Muscle layer of duodenum (tissue), 2 donors: ENCODE measurements at regions not wholly inside any gene's neighbourhood (a gene's known extent, or its start where the extent isn't known, plus 50 kb on each side); places are given as distances from the start of the nearest gene placed in this dataset.
A peak's percentile ranks its signal among the peaks of the same experiment; 100 is the strongest.

ENCODE experiments used
- H3K27ac ChIP-seq: one replicate; pipeline ENCODE4 v1.7.0; 2013; ENCODE audit warnings: mild to moderate bottlenecking, low read length
- H3K27me3 ChIP-seq: one replicate; pipeline ENCODE4 v1.7.0; 2013; ENCODE audit warnings: low read depth, mild to moderate bottlenecking, control low read depth, low read length
- H3K36me3 ChIP-seq, 2 donors: one replicate each; pipeline ENCODE4 v1.7.0; 2013; ENCODE audit warnings: low read length in 2 of 2, control low read depth in 1 of 2, mild to moderate bottlenecking in 1 of 2; ENCODE audit not compliant: insufficient read depth in 2 of 2, control insufficient read depth in 1 of 2
- H3K4me1 ChIP-seq, 2 donors: one replicate each; pipeline ENCODE4 v1.7.0; 2013; ENCODE audit warnings: low read length in 2 of 2, mild to moderate bottlenecking in 2 of 2, control low read depth in 1 of 2, moderate library complexity in 1 of 2; ENCODE audit not compliant: insufficient read depth in 2 of 2, control insufficient read depth in 1 of 2
- H3K4me3 ChIP-seq, 2 donors: one replicate each; pipeline ENCODE4 v1.7.0; 2013; ENCODE audit warnings: low read length in 2 of 2, low read depth in 1 of 2, mild to moderate bottlenecking in 1 of 2
- H3K9me3 ChIP-seq, 2 donors: one replicate each; pipeline ENCODE4 v1.7.0; 2013; ENCODE audit warnings: low read length in 2 of 2, control low read depth in 1 of 2, mild to moderate bottlenecking in 1 of 2; ENCODE audit not compliant: control insufficient read depth in 1 of 2
- donor health status: healthy.

- Histone ChIP-seq H3K27ac (no peak overlapping the region), H3K4me1 (no peaks in the 10 kb centered on the region), H3K4me3 (no peak overlapping the region), H3K9me3 (peaks cover 0 to 7% of the 10 kb centered on the region in 2 donors), H3K27me3 (no peaks in the 10 kb centered on the region), H3K36me3 (no peaks in the 10 kb centered on the region)
Observed at GRCh38 chr9:27712806-27713205, 139.5 kb upstream of the C9orf72 start.

- Histone ChIP-seq H3K4me3 (no peak overlapping the region), H3K9me3 (peaks cover 0 to 2% of the 10 kb centered on the region in 2 donors), H3K4me1 (no peaks in the 10 kb centered on the region), H3K27ac (no peak overlapping the region), H3K27me3 (no peaks in the 10 kb centered on the region), H3K36me3 (no peaks in the 10 kb centered on the region)
Observed at GRCh38 chr9:27714388-27714787, 141.1 kb upstream of the C9orf72 start.

GRCh38 chr9:27715651-27716050 lies 142.4 kb upstream of the C9orf72 start:
- H3K4me3 ChIP-seq: no peak overlapping the region
- no peak overlapping the region for H3K27ac ChIP-seq
- H3K36me3 ChIP-seq: no peaks in the 10 kb centered on the region
- no peaks in the 10 kb centered on the region for H3K9me3 ChIP-seq
- H3K27me3 ChIP-seq: no peaks in the 10 kb centered on the region
- H3K4me1 ChIP-seq: no peaks in the 10 kb centered on the region

- Histone ChIP-seq H3K4me1 (no peaks in the 10 kb centered on the region), H3K27me3 (no peaks in the 10 kb centered on the region), H3K9me3 (no peaks in the 10 kb centered on the region), H3K36me3 (no peaks in the 10 kb centered on the region), H3K27ac (no peak overlapping the region), H3K4me3 (no peak overlapping the region)
Observed at GRCh38 chr9:27717991-27718390, 144.7 kb upstream of the C9orf72 start.

- H3K36me3 ChIP-seq: no peaks in the 10 kb centered on the region
- no peaks in the 10 kb centered on the region for H3K4me1 ChIP-seq
- H3K27me3 ChIP-seq: no peaks in the 10 kb centered on the region
- no peaks in the 10 kb centered on the region for H3K9me3 ChIP-seq
- H3K27ac ChIP-seq: no peak overlapping the region
- no peak overlapping the region for H3K4me3 ChIP-seq
Observed at GRCh38 chr9:27719711-27720110, 146.4 kb upstream of the C9orf72 start.

GRCh38 chr9:27722866-27723265 lies 149.6 kb upstream of the C9orf72 start:
- H3K4me1 ChIP-seq: peaks cover 0 to 5% of the 10 kb centered on the region in 2 donors
- no peaks in the 10 kb centered on the region for H3K36me3 ChIP-seq
- H3K9me3 ChIP-seq: no peaks in the 10 kb centered on the region
- no peaks in the 10 kb centered on the region for H3K27me3 ChIP-seq
- H3K4me3 ChIP-seq: no peak overlapping the region
- no peak overlapping the region for H3K27ac ChIP-seq

- H3K4me1 ChIP-seq: peaks cover 0 to 5% of the 10 kb centered on the region in 2 donors
- no peaks in the 10 kb centered on the region for H3K27me3 ChIP-seq
- no peaks in the 10 kb centered on the region for H3K36me3 ChIP-seq
- peak overlapping the region; percentile 23 to 30 for H3K4me3 ChIP-seq
- no peak overlapping the region for H3K27ac ChIP-seq
- H3K9me3 ChIP-seq: no peaks in the 10 kb centered on the region
Observed at GRCh38 chr9:27726244-27727081, 153.2 kb upstream of the C9orf72 start.

GRCh38 chr9:27732494-27732893 lies 159.2 kb upstream of the C9orf72 start:
- Histone ChIP-seq H3K4me1 (no peaks in the 10 kb centered on the region), H3K36me3 (no peaks in the 10 kb centered on the region), H3K4me3 (no peak overlapping the region), H3K27me3 (no peaks in the 10 kb centered on the region), H3K27ac (no peak overlapping the region), H3K9me3 (peaks cover 0 to 3% of the 10 kb centered on the region in 2 donors)

- no peak overlapping the region for H3K4me3 ChIP-seq
- H3K27me3 ChIP-seq: no peaks in the 10 kb centered on the region
- no peak overlapping the region for H3K27ac ChIP-seq
- H3K36me3 ChIP-seq: no peaks in the 10 kb centered on the region
- H3K9me3 ChIP-seq: peaks cover 0 to 8% of the 10 kb centered on the region in 2 donors
- no peaks in the 10 kb centered on the region for H3K4me1 ChIP-seq
Observed at GRCh38 chr9:27743490-27743889, 170.2 kb upstream of the C9orf72 start.

- H3K9me3 ChIP-seq: no peaks in the 10 kb centered on the region
- H3K4me3 ChIP-seq: no peak overlapping the region
- H3K36me3 ChIP-seq: no peaks in the 10 kb centered on the region
- no peaks in the 10 kb centered on the region for H3K27me3 ChIP-seq
- no peak overlapping the region for H3K27ac ChIP-seq
- no peaks in the 10 kb centered on the region for H3K4me1 ChIP-seq
Observed at GRCh38 chr9:27747450-27747849, 174.2 kb upstream of the C9orf72 start.

- no peaks in the 10 kb centered on the region for H3K36me3 ChIP-seq
- H3K4me3 ChIP-seq: no peak overlapping the region
Observed at GRCh38 chr9:27749838-27750237, 176.6 kb upstream of the C9orf72 start.

GRCh38 chr9:27750566-27750965 lies 177.3 kb upstream of the C9orf72 start:
- no peaks in the 10 kb centered on the region for H3K27me3 ChIP-seq
- H3K4me1 ChIP-seq: no peaks in the 10 kb centered on the region
- no peak overlapping the region for H3K27ac ChIP-seq
- no peaks in the 10 kb centered on the region for H3K9me3 ChIP-seq
- no peaks in the 10 kb centered on the region for H3K36me3 ChIP-seq
- H3K4me3 ChIP-seq: no peak overlapping the region

More at GRCh38 chr9:27749838-27750237, 176.6 kb upstream of the C9orf72 start:
- Histone ChIP-seq H3K27me3 (no peaks in the 10 kb centered on the region), H3K27ac (no peak overlapping the region), H3K4me1 (no peaks in the 10 kb centered on the region), H3K9me3 (no peaks in the 10 kb centered on the region)
